Transverse colon (tissue), 4 donors: ENCODE measurements at regions not wholly inside any gene's neighbourhood (a gene's known extent, or its start where the extent isn't known, plus 50 kb on each side); places are given as distances from the start of the nearest gene placed in this dataset.

Experiments used
- DNase-seq: peaks from one replicate; pipeline ENCODE4 v3.0.0-alpha.2; 2019
- H3K27ac ChIP-seq, 4 donors: fragments of 200-600 bp; sonication (generic); 2 replicates each; pipeline ENCODE4 v1.5.1; 2016 to 2018; ENCODE audit warnings: inconsistent platforms in 4 of 4
- H3K27me3 ChIP-seq: fragments of 200-600 bp; sonication (generic); 2 replicates; pipeline ENCODE4 v1.5.1; 2017; ENCODE audit warnings: inconsistent platforms
- H3K36me3 ChIP-seq, 4 donors: fragments of 200-600 bp; sonication (generic); 2 replicates each; pipeline ENCODE4 v1.5.1; 2017 to 2019; ENCODE audit warnings: inconsistent platforms in 4 of 4
- H3K4me1 ChIP-seq, 4 donors: fragments of 200-600 bp; sonication (generic); 2 replicates each; pipeline ENCODE4 v1.5.1; 2017 to 2020; ENCODE audit warnings: inconsistent platforms in 4 of 4
- H3K4me3 ChIP-seq, 4 donors: fragments of 200-600 bp; sonication (generic); 1 replicate in 1 of 4; 2 replicates in 3 of 4; pipeline versions ENCODE4 v1.5.1 to v1.6.1; 2017 to 2019; ENCODE audit warnings: inconsistent platforms in 4 of 4
- H3K9me3 ChIP-seq, 2 donors: fragments of 200-600 bp; sonication (generic); 2 replicates each; pipeline ENCODE4 v1.5.1; 2017 to 2019; ENCODE audit warnings: inconsistent platforms in 2 of 2
- EP300 ChIP-seq: sonication (generic); formaldehyde crosslinking; IDR thresholded peaks from one replicate; pipeline ENCODE4 v1.6.1; 2017; ENCODE audit warnings: antibody characterized with exemption, low read depth
- POLR2A ChIP-seq: fragments of 450-650 bp; IDR thresholded peaks from one replicate; pipeline ENCODE4 v1.6.1; 2016; ENCODE audit warnings: antibody characterized with exemption, mild to moderate bottlenecking, moderate library complexity
- POLR2AphosphoS5 ChIP-seq, 3 donors: sonication (generic); formaldehyde crosslinking; IDR thresholded peaks; one replicate each; pipeline ENCODE4 v1.6.1; 2016; ENCODE audit warnings: antibody characterized with exemption in 3 of 3
- WGBS, 2 donors: methylation state at CpG; one replicate each; pipeline ENCODE4 v1.1.5; 2018; ENCODE audit warnings: low coverage in 1 of 2; 5-methylcytosine and 5-hydroxymethylcytosine counted together
- in situ Hi-C, 4 donors: fragments of 200-750 bp; cut with MboI; loops; one replicate each; pipeline versions ENCODE4 v1.15.0 to v1.15.1; 2017; ENCODE audit warnings: low sequenced_read_pairs in 3 of 4, low pct_ligation_motif_present in 1 of 4, low pct_unique_long_range_greater_than_20kb in 1 of 4
- intact Hi-C: fragments of 100-400 bp; cut with DNase I; formaldehyde crosslinking; loops from one replicate; pipeline ENCODE4 v1.15.1; 2023; ENCODE audit warnings: low total_unique reads
- TF ChIP-seq, protein P1 (sequence below), 5 experiments: fragments of 200-600 bp in 3 of 5; fragments of 450-650 bp in 2 of 5; sonication (generic) in 3 of 5; IDR thresholded peaks; 1 replicate in 2 of 5; 2 replicates in 3 of 5; pipeline ENCODE4 v1.5.1; 2016 to 2017; ENCODE audit warnings: antibody characterized with exemption in 5 of 5, inconsistent platforms in 3 of 5, mild to moderate bottlenecking in 2 of 5, moderate library complexity in 1 of 5

DNA sequence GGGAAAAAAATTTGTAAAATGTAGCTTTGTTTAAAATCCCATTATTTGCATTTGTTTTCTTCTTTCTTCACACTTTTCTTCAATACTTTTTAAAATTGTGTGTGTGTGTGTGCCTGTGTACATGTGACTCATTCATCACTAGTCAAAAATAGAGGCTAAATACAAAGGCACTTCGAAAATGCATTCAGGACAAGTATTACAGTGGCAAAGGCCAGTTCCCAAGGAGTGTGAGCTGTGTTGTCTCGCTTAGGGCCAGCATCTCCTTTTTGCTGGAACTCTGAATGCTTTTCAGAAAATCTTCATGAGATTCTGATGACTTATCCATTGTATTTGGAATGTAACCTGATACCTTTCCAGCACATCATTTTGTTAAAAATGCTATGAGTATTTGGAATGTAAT is 288.5 kb upstream of the CNR1 start:
- Histone ChIP-seq H3K27ac (no peak overlapping the region), H3K36me3 (no peaks in the 10 kb centered on the region), H3K4me1 (no peaks in the 10 kb centered on the region), H3K27me3 (no peaks in the 10 kb centered on the region), H3K9me3 (no peaks in the 10 kb centered on the region), H3K4me3 (no peak overlapping the region)
- no peak for DNase-seq
- TF ChIP-seq, protein P1, sequence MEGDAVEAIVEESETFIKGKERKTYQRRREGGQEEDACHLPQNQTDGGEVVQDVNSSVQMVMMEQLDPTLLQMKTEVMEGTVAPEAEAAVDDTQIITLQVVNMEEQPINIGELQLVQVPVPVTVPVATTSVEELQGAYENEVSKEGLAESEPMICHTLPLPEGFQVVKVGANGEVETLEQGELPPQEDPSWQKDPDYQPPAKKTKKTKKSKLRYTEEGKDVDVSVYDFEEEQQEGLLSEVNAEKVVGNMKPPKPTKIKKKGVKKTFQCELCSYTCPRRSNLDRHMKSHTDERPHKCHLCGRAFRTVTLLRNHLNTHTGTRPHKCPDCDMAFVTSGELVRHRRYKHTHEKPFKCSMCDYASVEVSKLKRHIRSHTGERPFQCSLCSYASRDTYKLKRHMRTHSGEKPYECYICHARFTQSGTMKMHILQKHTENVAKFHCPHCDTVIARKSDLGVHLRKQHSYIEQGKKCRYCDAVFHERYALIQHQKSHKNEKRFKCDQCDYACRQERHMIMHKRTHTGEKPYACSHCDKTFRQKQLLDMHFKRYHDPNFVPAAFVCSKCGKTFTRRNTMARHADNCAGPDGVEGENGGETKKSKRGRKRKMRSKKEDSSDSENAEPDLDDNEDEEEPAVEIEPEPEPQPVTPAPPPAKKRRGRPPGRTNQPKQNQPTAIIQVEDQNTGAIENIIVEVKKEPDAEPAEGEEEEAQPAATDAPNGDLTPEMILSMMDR (IDR thresholded peaks at IDR 0.05) = no peak
- TF ChIP-seq POLR2AphosphoS5 (IDR thresholded peaks at IDR 0.05) = no peak
- TF ChIP-seq EP300 = no peak
- no peak for TF ChIP-seq POLR2A
- WGBS, 2 donors = 56 to 70% methylated on average over 2 of the region's 2 CpGs
- in situ Hi-C loops = no loop called here
- intact Hi-C loops = no loop called here

- intact Hi-C loops = no loop called here
- 80 to 89% methylated on average over 3 of the region's 3 CpGs for WGBS, 2 donors
Measured at GRCh38 chr6:88449770-88450169, 283.6 kb upstream of the CNR1 start.

GRCh38 chr6:88445188-88445965 is 279.2 kb upstream of the CNR1 start:
- Histone ChIP-seq H3K27ac (no peak overlapping the region), H3K4me1 (no peaks in the 10 kb centered on the region), H3K27me3 (no peaks in the 10 kb centered on the region), H3K4me3 (no peak overlapping the region), H3K9me3 (no peaks in the 10 kb centered on the region), H3K36me3 (no peaks in the 10 kb centered on the region)
- DNase-seq = no peak
- WGBS, 2 donors = 55 to 64% methylated on average over 2 of the region's 2 CpGs
- intact Hi-C loops = no loop called here
- TF ChIP-seq, protein P1 (IDR thresholded peaks at IDR 0.05) = no peak
- no peak for TF ChIP-seq EP300
- TF ChIP-seq POLR2A = no peak
- no peak for TF ChIP-seq POLR2AphosphoS5 (IDR thresholded peaks at IDR 0.05)
- in situ Hi-C loops = no loop called here

More at GRCh38 chr6:88449770-88450169, 283.6 kb upstream of the CNR1 start:
- TF ChIP-seq POLR2A (no peak), EP300 (no peak), POLR2AphosphoS5 (IDR thresholded peaks at IDR 0.05) (no peak)
- TF ChIP-seq, protein P1 (IDR thresholded peaks at IDR 0.05) = no peak
- in situ Hi-C loops = no loop called here
- Histone ChIP-seq H3K4me1 (no peaks in the 10 kb centered on the region), H3K27ac (no peak overlapping the region), H3K9me3 (no peaks in the 10 kb centered on the region), H3K27me3 (no peaks in the 10 kb centered on the region), H3K36me3 (no peaks in the 10 kb centered on the region), H3K4me3 (no peak overlapping the region)
- no peak for DNase-seq

DNA sequence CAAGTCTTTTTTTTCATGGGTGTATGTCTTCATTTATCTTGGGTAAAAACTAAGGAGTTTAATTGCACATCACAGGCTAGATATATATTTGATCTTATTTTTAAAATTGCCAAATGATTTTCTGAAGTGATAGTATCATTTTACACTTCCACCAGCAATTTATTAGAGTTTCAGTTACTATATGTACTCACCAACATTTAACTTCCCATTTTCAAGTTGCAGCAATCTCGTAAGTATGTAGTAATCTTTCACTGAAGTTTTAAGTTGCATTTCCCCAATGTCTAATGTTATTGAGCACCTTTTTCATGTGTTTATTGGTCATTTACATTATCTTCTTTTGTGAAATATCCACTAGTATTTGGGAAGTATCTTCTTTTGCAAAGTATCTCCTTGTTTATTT is 277.4 kb upstream of the CNR1 start:
- Histone ChIP-seq H3K27ac (no peak overlapping the region), H3K9me3 (no peaks in the 10 kb centered on the region), H3K4me1 (no peaks in the 10 kb centered on the region), H3K4me3 (no peak overlapping the region), H3K36me3 (no peaks in the 10 kb centered on the region), H3K27me3 (no peaks in the 10 kb centered on the region)
- 35 to 71% methylated on average over 1 of the region's 1 CpG for WGBS, 2 donors
- in situ Hi-C loops (no loop called here), intact Hi-C loops (no loop called here)
- TF ChIP-seq EP300 = no peak
- no peak for TF ChIP-seq POLR2AphosphoS5 (IDR thresholded peaks at IDR 0.05)
- TF ChIP-seq, protein P1 (IDR thresholded peaks at IDR 0.05) = no peak
- TF ChIP-seq POLR2A = no peak
- DNase-seq = no peak
